Stimulated activated naive CD4-positive, alpha-beta T cell treated with Interleukin-2 at 50 U/mL for 16 hours (primary cell): ENCODE measurements at regions not wholly inside any gene's neighbourhood (a gene's known extent, or its start where the extent isn't known, plus 50 kb on each side); places are given as distances from the start of the nearest gene placed in this dataset.

Source experiments
- DNase-seq: peaks from one replicate; lab custom pipeline; 2025; lab: John Stamatoyannopoulos, UW

- no peak for DNase-seq
Measured at GRCh38 chr13:105312906-105313305, 1222.6 kb downstream of the EFNB2 start.

- no peak for DNase-seq
Measured at GRCh38 chr13:105311094-105311493, 1224.4 kb downstream of the EFNB2 start.

GRCh38 chr13:105307776-105308175 is 1227.7 kb downstream of the EFNB2 start:
- DNase-seq: no peak

DNA sequence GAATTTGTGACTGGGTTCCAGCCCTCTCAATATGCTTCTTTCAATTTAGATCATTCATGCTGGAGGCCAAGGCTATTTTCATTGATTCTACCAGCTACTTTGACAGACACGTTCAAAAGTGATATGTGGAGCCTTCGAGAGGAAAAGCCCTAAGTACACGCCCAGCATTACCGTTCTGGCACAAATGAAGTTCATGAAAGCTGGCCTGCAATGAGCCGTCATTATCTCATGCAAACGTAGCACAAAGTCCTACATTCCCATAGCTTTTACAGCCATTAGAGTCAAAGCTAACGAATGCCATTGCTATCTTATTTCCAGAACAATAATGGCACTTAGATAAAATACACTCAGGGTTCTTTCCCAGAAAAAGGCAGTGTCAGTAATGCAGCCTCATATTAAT is 1237.6 kb downstream of the EFNB2 start:
- DNase-seq: no peak

DNA sequence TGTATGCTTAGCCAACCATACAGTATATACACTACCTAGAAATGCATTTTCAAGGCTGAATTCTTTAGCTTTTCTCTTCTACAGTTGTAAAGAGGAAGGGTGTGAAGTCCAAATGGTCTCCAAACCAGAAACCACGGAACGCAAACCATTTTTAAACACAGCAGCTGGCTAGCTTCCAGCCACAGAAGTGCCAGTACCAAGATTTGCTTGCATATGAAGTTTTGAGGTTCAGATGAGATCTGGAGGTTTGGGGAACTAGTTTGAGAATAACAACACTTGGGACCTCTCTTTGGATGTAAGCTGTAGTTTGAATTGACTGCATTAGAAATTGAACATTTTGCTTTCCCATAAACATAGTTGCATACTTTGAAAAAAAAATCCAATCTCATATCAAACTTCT is 1243.5 kb downstream of the EFNB2 start:
- no peak for DNase-seq

DNA sequence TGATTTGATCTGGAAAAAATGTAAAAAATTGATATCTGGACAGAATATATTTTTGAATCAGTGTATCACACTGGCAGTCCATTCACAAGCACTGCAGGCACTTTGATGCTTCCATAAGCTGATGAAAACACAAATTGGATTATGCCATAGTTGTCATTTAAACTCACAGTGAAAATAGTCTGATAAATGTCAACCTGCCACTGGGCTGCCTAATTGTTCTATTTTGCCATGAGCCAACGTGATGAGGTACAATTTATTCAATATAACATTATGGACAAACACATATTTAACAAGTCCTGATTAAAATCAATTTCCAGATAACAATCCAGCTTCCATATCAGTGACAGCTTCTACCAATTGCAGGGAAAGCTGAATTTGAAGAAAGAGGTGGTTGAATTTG is 1244.9 kb downstream of the EFNB2 start:
- DNase-seq: no peak

- DNase-seq: no peak
Measured at GRCh38 chr13:105285526-105285925, 1249.9 kb downstream of the EFNB2 start.

DNA sequence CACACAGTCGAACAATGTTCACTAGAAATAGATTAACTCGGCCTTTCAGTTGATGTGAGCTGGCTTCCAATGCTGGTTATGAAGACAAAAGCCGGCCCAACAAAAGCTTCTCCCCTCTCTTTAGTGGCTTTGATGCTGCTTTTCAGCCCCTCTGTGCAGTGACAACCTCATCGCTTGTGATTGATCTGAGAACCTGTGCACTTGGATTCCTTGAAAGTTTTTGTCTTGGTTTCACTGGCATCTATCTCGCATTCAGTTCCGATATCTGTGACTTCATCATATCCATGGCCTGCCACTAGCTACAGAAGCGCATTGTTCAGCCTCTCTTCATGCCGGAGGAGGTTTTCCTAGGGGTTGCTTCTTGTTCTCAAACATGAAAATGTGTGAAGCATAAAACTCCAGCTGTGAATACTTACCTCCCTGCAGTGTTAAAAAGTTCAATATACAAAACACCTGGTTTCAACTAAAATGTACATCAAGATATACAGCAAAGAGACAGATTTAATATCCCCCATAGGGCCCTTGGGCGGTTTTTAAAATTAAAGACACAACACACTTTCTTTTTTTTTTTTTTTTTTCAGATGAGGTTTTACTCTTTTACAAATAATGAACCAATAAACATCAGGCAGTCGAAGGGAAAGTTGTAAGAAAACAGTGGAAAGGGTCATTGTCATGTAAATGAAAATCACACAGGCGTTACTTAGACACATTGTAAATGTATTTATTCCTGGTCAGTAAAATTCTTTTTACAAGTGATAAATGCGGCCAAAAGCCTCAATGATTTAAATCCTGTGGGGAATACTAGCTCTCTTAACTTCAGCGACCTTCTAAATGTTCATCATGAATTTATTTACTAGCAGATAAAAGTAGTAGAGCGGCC is 1252.8 kb downstream of the EFNB2 start:
- no peak for DNase-seq

DNA sequence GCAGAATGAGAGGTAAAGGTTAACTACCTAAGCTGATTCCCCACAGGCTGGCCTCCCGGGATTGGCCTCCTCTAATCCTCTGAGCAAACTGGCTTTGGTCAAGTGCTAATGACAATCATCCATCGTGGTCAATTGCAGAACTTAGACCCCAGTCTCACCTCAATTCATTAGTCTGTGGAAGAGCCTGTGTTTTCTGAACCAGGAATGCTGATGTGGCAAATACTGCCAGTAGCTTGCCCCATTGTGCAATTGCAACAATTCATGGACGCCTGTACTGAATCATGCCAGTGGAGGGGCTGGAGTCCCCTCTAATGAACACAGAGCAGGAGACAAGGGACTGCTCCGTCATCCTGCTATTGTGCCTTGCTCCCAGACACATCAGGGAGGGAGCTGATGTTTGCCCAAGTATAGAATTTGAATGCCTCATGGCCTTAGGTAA is 1256.5 kb downstream of the EFNB2 start:
- DNase-seq: no peak

- DNase-seq: no peak
Measured at GRCh38 chr13:105276571-105276970, 1258.9 kb downstream of the EFNB2 start.

DNA sequence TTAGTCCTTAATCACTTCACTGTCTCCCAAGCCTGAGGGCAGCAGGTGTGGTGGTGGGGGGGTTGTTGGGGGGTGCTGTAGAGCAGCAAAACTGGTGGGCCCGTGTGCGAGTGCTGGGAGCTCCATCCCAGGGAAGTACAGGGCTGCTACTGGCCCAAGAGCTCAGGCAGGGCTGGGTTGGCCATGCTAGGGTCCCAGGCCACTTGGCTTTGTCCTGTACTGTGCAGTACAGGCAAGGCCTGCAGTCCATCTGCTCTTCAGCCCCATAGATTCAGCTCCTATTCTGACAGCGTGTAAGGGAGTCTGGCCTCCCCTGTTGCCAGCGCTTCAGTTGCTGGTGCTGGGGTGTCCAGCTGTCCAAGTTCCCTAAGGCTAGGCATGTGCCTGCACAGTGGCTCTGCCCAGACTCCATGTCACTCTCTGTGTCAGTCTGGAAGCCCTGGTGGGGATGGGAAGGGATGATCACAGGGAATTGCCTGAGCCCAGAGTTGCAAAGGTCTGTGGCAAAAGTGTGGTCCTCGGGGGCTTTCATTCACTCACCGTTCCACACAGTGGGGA is 1261.7 kb downstream of the EFNB2 start:
- DNase-seq: no peak

- DNase-seq: no peak
Measured at GRCh38 chr13:105272660-105273631, 1262.5 kb downstream of the EFNB2 start.

DNA sequence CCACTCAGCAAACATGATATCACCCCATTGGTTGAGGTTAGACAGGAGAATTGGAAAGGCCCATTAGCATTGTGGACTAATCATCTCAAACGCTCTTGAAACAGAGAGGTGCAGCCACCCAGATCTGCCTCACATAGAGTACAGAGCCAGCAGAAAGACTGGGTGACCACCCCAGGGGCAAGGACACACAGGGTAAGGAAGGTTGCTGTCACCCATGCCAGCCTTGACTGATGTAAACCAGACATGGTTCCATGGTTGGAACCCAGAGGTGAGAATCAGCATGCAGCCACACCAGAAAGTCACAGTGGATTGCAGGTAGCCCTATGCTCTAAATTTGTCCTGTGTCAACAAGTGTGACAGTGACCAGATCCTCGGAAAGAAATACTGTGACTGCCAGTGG is 1268.8 kb downstream of the EFNB2 start:
- DNase-seq: no peak

DNA sequence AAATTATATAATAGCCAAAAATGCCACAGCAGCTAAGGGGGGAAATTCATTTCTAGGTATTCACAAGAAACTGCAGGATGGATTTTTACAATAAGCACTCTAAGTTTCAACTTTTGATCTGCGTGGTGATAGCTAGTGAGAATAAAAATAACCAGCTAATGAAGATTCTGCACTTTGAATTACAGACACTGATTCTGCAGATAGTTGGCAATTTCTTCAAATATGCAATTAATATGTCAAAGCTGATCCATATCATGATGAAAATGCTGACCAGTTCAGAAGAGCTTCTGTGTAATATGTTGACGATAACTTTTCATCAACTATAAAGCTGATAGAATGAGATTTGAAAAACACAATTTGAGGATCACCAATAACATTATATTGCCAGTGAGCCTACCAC is 1272.9 kb downstream of the EFNB2 start:
- DNase-seq: no peak

- DNase-seq: no peak
Measured at GRCh38 chr13:105259426-105259825, 1276.0 kb downstream of the EFNB2 start.

DNA sequence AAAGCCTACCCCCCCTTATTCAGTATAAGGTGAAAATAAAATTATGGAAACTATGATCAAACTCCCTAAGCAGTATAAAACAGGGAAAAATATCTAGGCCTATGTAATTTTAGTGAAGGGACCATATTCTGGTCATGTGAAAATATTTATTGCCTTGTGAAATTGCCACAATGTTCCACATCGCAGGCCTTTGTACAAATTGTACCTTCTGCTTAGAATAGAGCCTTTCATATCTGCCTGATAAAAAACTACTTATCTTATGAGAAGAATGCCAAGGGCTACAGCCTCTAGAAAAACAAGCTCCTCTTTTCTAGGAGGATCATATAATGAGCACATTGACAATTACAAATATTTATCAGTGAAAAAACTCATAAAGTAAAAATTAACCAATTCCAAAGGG is 1280.0 kb downstream of the EFNB2 start:
- no peak for DNase-seq

GRCh38 chr13:105251293-105251692 is 1284.2 kb downstream of the EFNB2 start:
- no peak for DNase-seq

DNA sequence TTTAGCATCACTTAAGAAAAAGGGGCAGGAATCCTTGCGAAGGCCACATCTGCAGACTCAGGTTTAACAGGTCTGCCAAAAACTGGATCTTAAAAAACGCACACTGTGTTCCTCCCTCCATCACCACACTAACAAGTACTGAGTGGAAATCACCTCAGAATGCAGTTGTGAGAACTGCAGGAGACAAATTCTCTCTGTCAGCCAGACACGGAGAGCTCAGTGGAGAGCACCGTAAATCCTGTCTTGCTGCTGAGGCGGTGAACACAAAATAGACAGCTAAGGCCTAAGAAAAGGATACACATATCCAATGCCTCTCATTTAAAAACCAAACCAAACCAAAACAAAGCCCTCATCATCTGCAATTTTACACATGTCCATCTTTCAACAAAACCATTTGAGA is 1287.6 kb downstream of the EFNB2 start:
- no peak for DNase-seq

- no peak for DNase-seq
Measured at GRCh38 chr13:105240371-105240770, 1295.1 kb downstream of the EFNB2 start.

- no peak for DNase-seq
Measured at GRCh38 chr13:105232439-105232838, 1303.0 kb downstream of the EFNB2 start.

DNA sequence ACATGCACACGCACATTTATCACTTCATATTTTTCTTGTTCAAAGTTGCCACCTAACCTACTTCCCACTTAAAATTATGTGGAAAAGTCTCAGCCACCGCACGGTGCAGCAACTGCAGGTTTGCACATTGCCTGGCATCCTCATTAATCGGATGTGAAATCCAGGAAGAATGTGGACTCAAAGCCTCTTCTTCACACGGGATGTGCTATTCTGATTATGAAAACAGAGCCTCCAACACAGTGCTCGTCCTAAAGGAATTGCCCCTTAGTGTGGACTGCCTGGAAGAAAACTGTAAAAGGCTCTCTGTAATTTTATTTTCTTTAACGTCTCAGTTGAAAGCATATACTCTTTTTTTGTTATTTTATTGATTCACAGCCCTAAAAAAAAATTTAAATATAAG is 1303.5 kb downstream of the EFNB2 start:
- DNase-seq: no peak

GRCh38 chr13:105231579-105231978 is 1303.9 kb downstream of the EFNB2 start:
- DNase-seq: no peak

DNA sequence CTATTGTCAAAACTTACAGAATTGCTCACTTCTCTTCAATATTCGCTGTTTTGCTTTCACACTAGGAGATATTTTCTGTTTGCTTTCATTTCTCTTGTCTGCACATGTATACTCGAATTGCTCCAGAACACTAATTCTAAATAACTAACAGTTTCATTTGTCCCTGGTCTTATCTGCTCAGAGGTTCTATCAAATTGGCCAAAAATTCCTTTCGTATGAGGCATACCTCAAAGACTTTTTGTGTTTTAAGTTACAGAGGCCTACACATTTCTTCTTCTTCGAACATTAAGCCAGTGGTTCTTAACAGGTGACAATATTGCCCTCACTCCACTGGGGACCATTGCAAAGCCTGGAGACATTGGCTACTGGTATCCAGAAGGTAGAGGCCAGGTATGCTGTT is 1314.6 kb downstream of the EFNB2 start:
- DNase-seq: no peak
